ENCODE measurements at regions not wholly inside any gene's neighbourhood (a gene's known extent, or its start where the extent isn't known, plus 50 kb on each side); places are given as distances from the start of the nearest gene placed in this dataset.

- TF ChIP-seq SP4 (IDR thresholded peaks at IDR 0.05; ENCODE audit: low read length) (no peak), CHD2 (IDR thresholded peaks at IDR 0.05; ENCODE audit: low read length) (no peak), NANOG (IDR thresholded peaks at IDR 0.05; ENCODE audit: insufficient read depth, low read depth, low read length, poor library complexity, severe bottlenecking) (no peak)
Measured at GRCh38 chr12:123085730-123086487, 65.0 kb downstream of the PITPNM2 start (continued).
